MM.1S (cell line): ENCODE measurements at regions not wholly inside any gene's neighbourhood (a gene's known extent, or its start where the extent isn't known, plus 50 kb on each side); places are given as distances from the start of the nearest gene placed in this dataset.

ENCODE experiments used
- EZH2 ChIP-seq: fragments of 300-600 bp; sonication (generic); optimal IDR thresholded peaks from 2 replicates; pipeline ENCODE3; 2017; ENCODE audit warnings: low read depth, mild to moderate bottlenecking, antibody characterized with exemption, low read length, mixed read lengths
- EZH2phosphoT487 ChIP-seq: fragments of 300-600 bp; sonication (generic); IDR thresholded peaks from 2 replicates; pipeline ENCODE4 v1.6.1; 2018; ENCODE audit warnings: antibody characterized with exemption, low read length
- TF ChIP-seq, protein P1 (sequence below): fragments of 300-600 bp; sonication (generic); IDR thresholded peaks from 2 replicates; pipeline ENCODE4 v1.5.1; 2016; ENCODE audit warnings: antibody characterized with exemption, low read length, mixed read lengths

DNA sequence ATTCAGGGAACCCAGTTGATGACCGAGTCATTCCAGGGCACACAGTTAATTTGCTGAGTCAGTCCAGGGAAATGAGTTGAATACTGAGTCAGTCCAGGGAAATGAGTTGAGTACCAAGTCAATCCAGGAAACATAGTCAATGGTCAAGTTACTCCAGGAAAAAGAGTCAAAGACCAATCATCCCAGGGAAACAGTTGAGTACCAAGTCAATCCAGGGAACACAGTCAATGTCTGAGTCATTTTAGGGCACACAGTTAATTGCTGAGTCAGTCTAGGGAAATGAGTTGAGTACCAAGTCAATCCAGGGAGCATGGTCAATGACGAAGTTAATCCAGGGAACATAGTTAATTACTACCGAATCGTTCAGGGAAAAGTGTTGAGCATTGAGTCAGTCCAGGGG is 754.4 kb downstream of the NLGN4X start:
- TF ChIP-seq, protein P1, sequence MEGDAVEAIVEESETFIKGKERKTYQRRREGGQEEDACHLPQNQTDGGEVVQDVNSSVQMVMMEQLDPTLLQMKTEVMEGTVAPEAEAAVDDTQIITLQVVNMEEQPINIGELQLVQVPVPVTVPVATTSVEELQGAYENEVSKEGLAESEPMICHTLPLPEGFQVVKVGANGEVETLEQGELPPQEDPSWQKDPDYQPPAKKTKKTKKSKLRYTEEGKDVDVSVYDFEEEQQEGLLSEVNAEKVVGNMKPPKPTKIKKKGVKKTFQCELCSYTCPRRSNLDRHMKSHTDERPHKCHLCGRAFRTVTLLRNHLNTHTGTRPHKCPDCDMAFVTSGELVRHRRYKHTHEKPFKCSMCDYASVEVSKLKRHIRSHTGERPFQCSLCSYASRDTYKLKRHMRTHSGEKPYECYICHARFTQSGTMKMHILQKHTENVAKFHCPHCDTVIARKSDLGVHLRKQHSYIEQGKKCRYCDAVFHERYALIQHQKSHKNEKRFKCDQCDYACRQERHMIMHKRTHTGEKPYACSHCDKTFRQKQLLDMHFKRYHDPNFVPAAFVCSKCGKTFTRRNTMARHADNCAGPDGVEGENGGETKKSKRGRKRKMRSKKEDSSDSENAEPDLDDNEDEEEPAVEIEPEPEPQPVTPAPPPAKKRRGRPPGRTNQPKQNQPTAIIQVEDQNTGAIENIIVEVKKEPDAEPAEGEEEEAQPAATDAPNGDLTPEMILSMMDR: no peak
- no peak for TF ChIP-seq EZH2phosphoT487
- no peak for TF ChIP-seq EZH2
